Liver (tissue), 8 donors: ENCODE measurements at regions not wholly inside any gene's neighbourhood (a gene's known extent, or its start where the extent isn't known, plus 50 kb on each side); places are given as distances from the start of the nearest gene placed in this dataset.
"Not testable (repeated sequence)": the region's sequence is repeated elsewhere in the genome, so short reads cannot be mapped to it uniquely, and the experiment has no call there.

Source experiments
- DNase-seq: peaks from one replicate; pipeline ENCODE4 v3.0.0-alpha.2; 2017; ENCODE audit warnings: low spot score
- H3K27ac ChIP-seq, 2 donors: one replicate each; pipeline ENCODE4 v1.7.0; 2013; ENCODE audit warnings: inconsistent platforms in 2 of 2, low read length in 2 of 2, control low read depth in 1 of 2, low read depth in 1 of 2, mild to moderate bottlenecking in 1 of 2
- H3K27me3 ChIP-seq, 4 donors: one replicate each; pipeline versions ENCODE4 v1.6.1 to v1.7.0; 2013; ENCODE audit warnings: low read length in 3 of 4, inconsistent platforms in 1 of 4, mild to moderate bottlenecking in 1 of 4, moderate library complexity in 1 of 4; ENCODE audit not compliant: control insufficient read depth in 4 of 4, insufficient read depth in 4 of 4
- H3K36me3 ChIP-seq, 4 donors: one replicate each; pipeline versions ENCODE4 v1.6.1 to v1.7.0; 2013; ENCODE audit warnings: low read length in 3 of 4, mild to moderate bottlenecking in 3 of 4, low read depth in 1 of 4, moderate library complexity in 1 of 4; ENCODE audit not compliant: control insufficient read depth in 4 of 4, insufficient read depth in 3 of 4
- H3K4me1 ChIP-seq, 4 donors: one replicate each; pipeline versions ENCODE4 v1.6.1 to v1.7.0; 2013; ENCODE audit warnings: low read length in 3 of 4, mild to moderate bottlenecking in 3 of 4, moderate library complexity in 1 of 4; ENCODE audit not compliant: control insufficient read depth in 4 of 4, insufficient read depth in 4 of 4
- H3K4me3 ChIP-seq, 3 donors: one replicate each; pipeline versions ENCODE4 v1.6.1 to v1.7.0; 2013; ENCODE audit warnings: low read length in 3 of 3, control low read depth in 1 of 3, low read depth in 1 of 3, mild to moderate bottlenecking in 1 of 3
- H3K9ac ChIP-seq, 2 donors: one replicate each; pipeline ENCODE4 v1.7.0; 2013; ENCODE audit warnings: low read length in 2 of 2, mild to moderate bottlenecking in 2 of 2, moderate library complexity in 2 of 2, control low read depth in 1 of 2, low read depth in 1 of 2
- H3K9me3 ChIP-seq, 4 donors: one replicate each; pipeline versions ENCODE4 v1.6.1 to v1.7.0; 2013; ENCODE audit warnings: low read length in 3 of 4; ENCODE audit not compliant: control insufficient read depth in 4 of 4
- ATF3 ChIP-seq: IDR thresholded peaks from 2 replicates; pipeline ENCODE4 v1.6.1; 2016; ENCODE audit warnings: antibody characterized with exemption
- CTCF ChIP-seq: fragments of 150-350 bp; IDR thresholded peaks from 2 replicates; pipeline ENCODE4 v1.5.1; 2017; ENCODE audit warnings: improper control_type of control experiment, low read depth, low read length; ENCODE audit not compliant: missing input control
- EGR1 ChIP-seq, 2 donors: IDR thresholded peaks; 2 replicates each; pipeline ENCODE4 v1.6.1; 2016 to 2018; ENCODE audit warnings: antibody characterized with exemption in 2 of 2, low read depth in 2 of 2
- FOXA1 ChIP-seq: IDR thresholded peaks from 2 replicates; pipeline ENCODE4 v1.6.1; 2016; ENCODE audit warnings: antibody characterized with exemption
- FOXA2 ChIP-seq: IDR thresholded peaks from 2 replicates; pipeline ENCODE4 v1.6.1; 2016; ENCODE audit warnings: antibody characterized with exemption
- GABPA ChIP-seq, 2 donors: IDR thresholded peaks in 1 of 2; conservative IDR thresholded peaks in 1 of 2; 2 replicates each; pipeline ENCODE4 v1.6.1; 2016; ENCODE audit warnings: antibody characterized with exemption in 2 of 2, mild to moderate bottlenecking in 1 of 2, moderate library complexity in 1 of 2
- HNF4A ChIP-seq, 2 donors: conservative IDR thresholded peaks; 2 replicates each; pipeline ENCODE4 v1.6.1; 2016; ENCODE audit warnings: antibody characterized with exemption in 2 of 2, mild to moderate bottlenecking in 2 of 2
- HNF4G ChIP-seq: IDR thresholded peaks from 2 replicates; pipeline ENCODE4 v1.6.1; 2016; ENCODE audit warnings: antibody characterized with exemption
- JUND ChIP-seq, 2 donors: IDR thresholded peaks; 2 replicates each; pipeline ENCODE4 v1.6.1; 2016; ENCODE audit warnings: antibody characterized with exemption in 2 of 2
- NR2F2 ChIP-seq: IDR thresholded peaks from 2 replicates; pipeline ENCODE4 v1.6.1; 2016; ENCODE audit warnings: antibody characterized with exemption
- RAD21 ChIP-seq, 2 donors: IDR thresholded peaks; 2 replicates each; pipeline ENCODE4 v1.6.1; 2016; ENCODE audit warnings: antibody characterized with exemption in 2 of 2, mild to moderate bottlenecking in 2 of 2
- RXRA ChIP-seq, 2 donors: IDR thresholded peaks; 2 replicates each; pipeline ENCODE4 v1.6.1; 2017 to 2018; ENCODE audit warnings: antibody characterized with exemption in 2 of 2, mild to moderate bottlenecking in 1 of 2
- TAF1 ChIP-seq: conservative IDR thresholded peaks from 2 replicates; pipeline ENCODE4 v1.6.1; 2016; ENCODE audit warnings: antibody characterized with exemption, mild to moderate bottlenecking
- YY1 ChIP-seq: IDR thresholded peaks from 2 replicates; pipeline ENCODE4 v1.6.1; 2016; ENCODE audit warnings: antibody characterized with exemption, mild to moderate bottlenecking
- ZBTB33 ChIP-seq: IDR thresholded peaks from 2 replicates; pipeline ENCODE4 v1.6.1; 2016; ENCODE audit warnings: antibody characterized with exemption
- WGBS: extraction: QIAGEN DNeasy Blood & Tissue Kit; methylation state at CpG from one replicate; pipeline ENCODE4 v1.1.7; 2013; 5-methylcytosine and 5-hydroxymethylcytosine counted together
- TF ChIP-seq, protein P1 (sequence below): IDR thresholded peaks from 2 replicates; pipeline ENCODE4 v1.6.1; 2016; ENCODE audit warnings: antibody characterized with exemption, mild to moderate bottlenecking
- donor health status: healthy.
- donor health status: healthy.
- donor health status: healthy.
- donor health status: healthy.
- donor health status: healthy.

DNA sequence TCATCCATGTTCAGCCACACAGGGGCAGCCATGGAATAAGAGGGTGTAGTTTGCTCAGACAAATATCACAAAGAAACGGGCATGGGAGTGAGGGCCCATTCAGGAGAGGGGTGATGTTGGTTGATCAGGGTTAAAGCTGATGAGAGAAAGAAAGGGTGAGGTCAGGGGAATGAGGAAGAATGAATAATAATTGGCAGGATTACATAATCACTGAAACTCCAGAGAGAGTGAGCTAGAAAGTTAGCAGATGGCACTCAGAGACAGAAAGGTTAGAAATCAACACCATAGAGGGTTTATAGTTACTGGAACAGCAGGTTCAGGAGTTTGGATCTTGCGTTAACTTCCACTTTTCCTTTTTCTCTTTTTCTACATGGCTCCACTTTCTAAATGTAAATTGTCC, 113.9 kb downstream of the TAF11L14 start:
- 60% methylated on average over 2 of the region's 2 CpGs for WGBS
- H3K4me1 ChIP-seq, result no peaks in the 10 kb centered on the region
- no peak for DNase-seq
- H3K36me3 ChIP-seq, result no peaks in the 10 kb centered on the region
- peaks cover 0 to 3% (median 0%) of the 10 kb centered on the region in 4 donors for H3K27me3 ChIP-seq
- no peaks in the 10 kb centered on the region for H3K9me3 ChIP-seq
- no peak overlapping the region for H3K27ac ChIP-seq
- no peak overlapping the region for H3K4me3 ChIP-seq
- H3K9ac ChIP-seq, result no peak overlapping the region
- TF ChIP-seq GABPA (IDR thresholded peaks at IDR 0.05 in 1 of 2, conservative IDR thresholded peaks at IDR 0.05 in 1 of 2) (no peak), HNF4G (no peak), YY1 (no peak), NR2F2 (no peak), CTCF (no peak), HNF4A (conservative IDR thresholded peaks at IDR 0.05) (no peak), RXRA (IDR thresholded peaks at IDR 0.05) (no peak)
- TF ChIP-seq, protein P1, sequence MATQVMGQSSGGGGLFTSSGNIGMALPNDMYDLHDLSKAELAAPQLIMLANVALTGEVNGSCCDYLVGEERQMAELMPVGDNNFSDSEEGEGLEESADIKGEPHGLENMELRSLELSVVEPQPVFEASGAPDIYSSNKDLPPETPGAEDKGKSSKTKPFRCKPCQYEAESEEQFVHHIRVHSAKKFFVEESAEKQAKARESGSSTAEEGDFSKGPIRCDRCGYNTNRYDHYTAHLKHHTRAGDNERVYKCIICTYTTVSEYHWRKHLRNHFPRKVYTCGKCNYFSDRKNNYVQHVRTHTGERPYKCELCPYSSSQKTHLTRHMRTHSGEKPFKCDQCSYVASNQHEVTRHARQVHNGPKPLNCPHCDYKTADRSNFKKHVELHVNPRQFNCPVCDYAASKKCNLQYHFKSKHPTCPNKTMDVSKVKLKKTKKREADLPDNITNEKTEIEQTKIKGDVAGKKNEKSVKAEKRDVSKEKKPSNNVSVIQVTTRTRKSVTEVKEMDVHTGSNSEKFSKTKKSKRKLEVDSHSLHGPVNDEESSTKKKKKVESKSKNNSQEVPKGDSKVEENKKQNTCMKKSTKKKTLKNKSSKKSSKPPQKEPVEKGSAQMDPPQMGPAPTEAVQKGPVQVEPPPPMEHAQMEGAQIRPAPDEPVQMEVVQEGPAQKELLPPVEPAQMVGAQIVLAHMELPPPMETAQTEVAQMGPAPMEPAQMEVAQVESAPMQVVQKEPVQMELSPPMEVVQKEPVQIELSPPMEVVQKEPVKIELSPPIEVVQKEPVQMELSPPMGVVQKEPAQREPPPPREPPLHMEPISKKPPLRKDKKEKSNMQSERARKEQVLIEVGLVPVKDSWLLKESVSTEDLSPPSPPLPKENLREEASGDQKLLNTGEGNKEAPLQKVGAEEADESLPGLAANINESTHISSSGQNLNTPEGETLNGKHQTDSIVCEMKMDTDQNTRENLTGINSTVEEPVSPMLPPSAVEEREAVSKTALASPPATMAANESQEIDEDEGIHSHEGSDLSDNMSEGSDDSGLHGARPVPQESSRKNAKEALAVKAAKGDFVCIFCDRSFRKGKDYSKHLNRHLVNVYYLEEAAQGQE, result no peak

GRCh38 chr5:17748941-17749340, 114.7 kb downstream of the TAF11L14 start:
- no peak for TF ChIP-seq NR2F2
- TF ChIP-seq FOXA2, result no peak
- no peak for TF ChIP-seq TAF1
- TF ChIP-seq RXRA (IDR thresholded peaks at IDR 0.05), result no peak
- TF ChIP-seq FOXA1, result no peak
- no peak for TF ChIP-seq CTCF
- TF ChIP-seq RAD21 (IDR thresholded peaks at IDR 0.05), result no peak
- no peak for TF ChIP-seq JUND (IDR thresholded peaks at IDR 0.05)
- no peak for TF ChIP-seq HNF4G
- TF ChIP-seq ZBTB33, result no peak
- TF ChIP-seq YY1, result no peak
- TF ChIP-seq ATF3, result no peak
- no peak for TF ChIP-seq EGR1 (IDR thresholded peaks at IDR 0.05; ENCODE audit: low read depth in 2 of 2)
- no peaks in the 10 kb centered on the region for H3K4me1 ChIP-seq
- no peak for DNase-seq
- no peaks in the 10 kb centered on the region for H3K36me3 ChIP-seq
- H3K9ac ChIP-seq, result no peak overlapping the region
- H3K9me3 ChIP-seq, result no peaks in the 10 kb centered on the region
- H3K27ac ChIP-seq, result no peak overlapping the region
- H3K4me3 ChIP-seq, result no peak overlapping the region
- 45% methylated on average over 1 of the region's 1 CpG for WGBS
- peaks cover 0 to 3% (median 0%) of the 10 kb centered on the region in 4 donors for H3K27me3 ChIP-seq

GRCh38 chr5:17755406-17755805, 121.1 kb downstream of the TAF11L14 start:
- not testable (repeated sequence) for H3K9ac ChIP-seq, H3K36me3 ChIP-seq, H3K27ac ChIP-seq, H3K9me3 ChIP-seq, H3K4me3 ChIP-seq, DNase-seq, H3K4me1 ChIP-seq, H3K27me3 ChIP-seq
- 90% methylated on average over 12 of the region's 12 CpGs for WGBS
